ENCODE measurements at regions not wholly inside any gene's neighbourhood (a gene's known extent, or its start where the extent isn't known, plus 50 kb on each side); places are given as distances from the start of the nearest gene placed in this dataset.

- DNase-seq (ENCODE audit: low read depth): no peak
These were observed 51.1 kb upstream of the NHSL1 start for GRCh38 chr6:138550346-138550767.

GRCh38 chr6:138554146-138554545 is 54.9 kb upstream of the NHSL1 start:
- no peak for DNase-seq (ENCODE audit: low read depth)

- peak; percentile 19 for DNase-seq (ENCODE audit: low read depth)
These were observed 56.2 kb upstream of the NHSL1 start for GRCh38 chr6:138555421-138555988.

DNA sequence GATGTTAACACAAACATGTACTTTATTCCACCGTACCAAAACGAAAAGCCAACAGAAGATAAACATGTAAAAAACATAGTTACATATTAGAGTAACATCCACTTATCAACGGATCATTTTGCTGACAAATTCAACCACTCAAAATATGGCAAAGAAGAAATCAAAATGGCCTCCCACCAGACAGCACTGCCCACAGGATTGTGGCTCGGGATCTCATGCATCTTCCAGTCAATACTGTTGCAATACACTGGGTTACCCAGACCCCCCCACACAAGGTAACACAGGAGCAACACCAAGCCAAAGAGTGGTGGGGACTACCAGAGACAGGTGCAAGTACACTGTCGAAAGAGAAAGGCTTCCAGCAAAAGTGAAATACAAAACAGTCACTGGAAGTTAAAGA is 57.9 kb upstream of the NHSL1 start:
- no peak for DNase-seq (ENCODE audit: low read depth)

GRCh38 chr6:138559143-138559542 is 59.8 kb upstream of the NHSL1 start:
- no peak for DNase-seq (ENCODE audit: low read depth)

- no peak for DNase-seq (ENCODE audit: low read depth)
These were observed 61.0 kb upstream of the NHSL1 start for GRCh38 chr6:138560130-138560860.

DNA sequence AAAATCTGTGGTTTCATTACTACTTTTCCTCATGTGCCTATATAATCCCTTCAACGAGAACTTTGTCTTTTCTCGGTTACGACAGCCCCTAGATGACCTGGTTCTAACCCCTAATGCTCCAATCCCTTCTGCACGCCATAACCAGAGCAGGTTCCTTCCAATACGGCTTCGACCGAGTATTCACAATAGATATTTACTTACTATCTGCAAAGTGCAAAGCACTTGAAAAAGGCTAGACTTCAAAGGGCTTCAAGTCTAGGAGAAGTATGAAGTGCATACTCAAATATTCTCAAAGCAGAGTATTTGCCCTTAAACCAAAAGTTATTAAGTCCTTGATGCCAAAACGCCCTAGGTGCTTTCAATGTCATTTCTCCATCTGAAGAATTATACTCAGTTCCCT is 63.4 kb upstream of the NHSL1 start:
- no peak for DNase-seq (ENCODE audit: low read depth)

DNA sequence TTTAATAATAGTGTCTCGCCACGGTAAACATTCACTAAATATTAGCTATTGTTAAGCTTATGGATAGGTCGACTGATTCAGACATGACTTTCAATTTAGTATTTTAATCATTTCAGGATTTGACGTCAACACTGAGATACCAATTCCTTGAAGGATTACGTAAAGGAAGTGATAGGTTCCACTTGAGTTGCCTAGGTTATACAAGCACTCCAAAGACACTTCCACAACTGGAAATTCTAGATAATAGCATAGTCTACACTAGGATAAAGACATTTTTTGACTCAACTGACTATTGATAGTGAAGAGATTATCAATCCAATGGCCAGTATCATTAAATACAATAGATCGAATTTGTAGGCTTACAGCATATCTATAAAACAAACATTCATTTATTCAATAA is 63.9 kb upstream of the NHSL1 start:
- DNase-seq (ENCODE audit: low read depth): no peak

GRCh38 chr6:138563650-138564049 is 64.4 kb upstream of the NHSL1 start:
- no peak for DNase-seq (ENCODE audit: low read depth)

DNA sequence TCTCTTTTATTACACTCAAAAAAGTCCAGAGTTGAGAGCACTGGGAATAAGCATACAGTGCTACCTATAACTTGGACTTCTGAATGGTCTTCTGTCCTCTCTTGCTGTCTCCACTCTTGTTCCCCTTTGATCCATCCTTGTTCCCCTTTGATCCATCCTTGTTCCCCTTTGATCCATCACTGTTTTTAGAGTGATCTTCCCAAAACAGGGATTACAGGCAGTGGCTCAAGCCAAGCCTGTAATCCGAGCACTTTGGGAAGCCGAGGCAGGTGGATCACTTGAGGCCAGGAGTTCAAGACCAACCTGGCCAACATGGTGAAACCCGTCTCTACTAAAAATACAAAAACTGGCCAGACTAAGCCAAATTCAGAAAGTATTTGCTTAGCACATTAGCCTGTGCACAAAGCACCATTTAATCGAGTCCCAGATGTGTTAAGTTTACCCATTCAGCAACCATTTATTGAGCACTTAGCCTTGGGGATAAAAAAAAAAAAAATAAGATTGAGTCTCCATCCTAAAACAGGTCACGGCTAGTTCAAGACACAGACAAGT is 65.0 kb upstream of the NHSL1 start:
- DNase-seq (ENCODE audit: low read depth): no peak

DNA sequence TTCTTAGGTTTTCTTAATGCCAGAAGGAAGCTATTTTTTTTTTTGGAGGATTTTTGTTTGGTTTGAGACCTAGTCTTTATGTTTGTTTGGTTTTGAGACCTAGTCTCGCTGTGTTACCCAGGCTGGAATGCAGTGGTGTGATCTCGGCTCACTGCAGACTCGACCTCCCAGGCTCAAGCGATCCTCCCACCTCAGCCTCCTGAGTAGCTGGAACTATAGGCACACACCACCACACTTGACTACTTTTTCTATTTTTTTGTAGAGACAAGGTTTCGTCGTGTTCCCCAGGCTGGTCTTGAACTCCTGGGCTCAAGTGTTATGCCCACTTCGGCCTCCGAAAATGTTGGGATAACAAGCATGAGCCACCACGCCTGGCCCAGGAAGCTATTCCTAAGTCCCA is 67.8 kb upstream of the NHSL1 start:
- DNase-seq (ENCODE audit: low read depth): no peak

DNA sequence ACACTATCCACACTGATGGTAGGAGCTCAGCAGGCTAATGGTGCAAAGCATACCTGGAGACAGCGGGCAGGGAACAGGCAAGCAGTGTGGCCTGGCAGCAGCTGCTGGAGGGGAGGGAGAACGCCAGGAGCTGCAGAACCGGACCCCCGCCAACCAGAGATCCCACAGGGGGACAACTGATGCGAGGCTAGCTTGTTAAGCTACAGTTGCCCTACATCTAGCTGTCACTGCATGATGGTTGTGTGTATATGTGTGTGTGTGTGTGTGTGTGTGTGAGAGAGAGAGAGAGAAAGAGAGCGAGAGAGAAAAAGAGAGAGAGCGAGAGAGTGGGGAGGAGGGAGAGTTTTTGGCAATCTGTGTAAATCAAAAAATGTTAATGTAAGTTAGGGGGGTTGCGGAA is 69.7 kb upstream of the NHSL1 start:
- no peak for DNase-seq (ENCODE audit: low read depth)

GRCh38 chr6:138569554-138569953 is 70.3 kb upstream of the NHSL1 start:
- DNase-seq (ENCODE audit: low read depth): no peak

DNA sequence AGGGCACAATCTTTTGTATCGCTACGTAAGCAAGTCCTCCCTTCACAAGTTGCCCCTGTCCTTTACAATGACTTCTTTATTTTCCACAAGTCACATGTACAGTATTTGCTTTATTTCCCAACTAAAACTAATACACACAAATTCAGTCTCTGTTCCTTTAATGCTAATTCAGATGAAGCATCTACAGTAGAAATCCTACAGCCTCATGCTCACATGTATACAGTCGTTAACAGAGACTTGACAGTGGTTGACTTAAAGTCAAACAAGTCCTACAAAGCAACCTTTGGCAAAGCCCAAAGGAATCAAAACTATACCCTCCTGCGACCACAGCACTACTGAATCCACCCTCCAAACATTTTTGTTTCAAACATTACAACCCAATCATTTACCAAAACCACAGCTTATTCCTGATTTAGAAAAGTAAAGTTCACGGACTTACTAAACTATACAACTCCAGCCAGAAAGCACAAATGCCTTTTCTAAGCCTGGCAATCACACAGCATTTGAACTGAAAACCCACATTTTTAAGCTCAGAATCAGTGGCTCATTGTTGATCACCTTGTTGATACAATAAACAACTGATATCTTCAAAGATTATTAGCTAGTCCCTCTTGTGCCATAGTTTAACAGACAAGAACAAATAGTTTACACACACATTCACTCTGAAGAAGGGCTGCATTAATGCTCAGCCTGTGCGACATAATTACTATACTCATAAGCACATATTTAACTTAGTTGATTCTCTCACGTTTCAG is 70.9 kb upstream of the NHSL1 start:
- DNase-seq (ENCODE audit: low read depth): no peak

DNA sequence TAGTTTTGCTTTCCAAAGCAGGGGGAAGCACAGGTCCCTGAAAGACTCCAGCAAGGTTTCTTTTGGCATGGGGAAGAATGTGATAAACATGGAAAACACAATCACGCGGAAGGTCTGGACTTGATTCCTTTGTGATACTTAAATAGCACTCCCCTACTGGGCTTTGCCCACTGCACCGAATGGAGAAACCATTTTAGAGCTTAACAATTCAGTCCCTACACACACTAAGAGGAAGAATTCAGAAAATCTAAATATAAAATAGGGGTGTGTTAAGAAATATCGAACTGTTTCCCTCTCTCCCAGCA is 71.4 kb upstream of the NHSL1 start:
- DNase-seq (ENCODE audit: low read depth): no peak

GRCh38 chr6:138571181-138571580 is 71.9 kb upstream of the NHSL1 start:
- no peak for DNase-seq (ENCODE audit: low read depth)

GRCh38 chr6:138571585-138572166 is 72.4 kb upstream of the NHSL1 start:
- DNase-seq (ENCODE audit: low read depth): no peak

DNA sequence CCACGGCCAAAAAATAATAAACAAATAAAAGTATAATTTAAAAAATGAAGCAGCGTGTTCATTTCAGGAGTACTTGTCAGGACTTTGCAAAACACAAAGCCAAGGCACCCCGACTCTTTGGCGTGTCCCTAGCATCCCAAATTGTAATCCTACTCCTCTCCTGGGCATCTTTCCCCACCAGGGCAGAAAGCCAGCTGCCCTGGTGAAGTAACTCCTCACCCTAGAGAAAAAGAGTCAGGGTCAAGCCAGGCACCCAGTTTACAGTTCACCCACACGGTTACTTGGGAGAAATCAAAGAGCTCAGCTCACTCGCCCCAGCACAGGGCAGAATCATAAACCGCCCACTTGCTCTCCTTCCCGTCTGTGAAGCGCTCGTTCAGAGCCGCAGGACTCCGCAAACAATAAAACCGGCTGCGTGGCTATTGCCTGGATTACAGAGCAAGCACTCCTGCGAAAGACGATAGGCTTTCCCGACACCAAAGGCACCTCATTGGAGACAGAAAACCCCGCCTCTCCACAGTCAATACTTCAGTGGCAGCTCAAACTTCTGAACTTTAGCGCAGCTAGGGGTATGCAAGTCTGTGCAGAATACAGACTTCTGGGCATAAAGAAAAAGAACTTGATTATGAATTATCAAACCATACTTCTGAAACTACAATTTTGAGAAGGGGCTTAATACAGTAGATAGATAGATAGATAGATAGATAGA is 73.0 kb upstream of the NHSL1 start:
- DNase-seq (ENCODE audit: low read depth): peak; percentile 39

DNA sequence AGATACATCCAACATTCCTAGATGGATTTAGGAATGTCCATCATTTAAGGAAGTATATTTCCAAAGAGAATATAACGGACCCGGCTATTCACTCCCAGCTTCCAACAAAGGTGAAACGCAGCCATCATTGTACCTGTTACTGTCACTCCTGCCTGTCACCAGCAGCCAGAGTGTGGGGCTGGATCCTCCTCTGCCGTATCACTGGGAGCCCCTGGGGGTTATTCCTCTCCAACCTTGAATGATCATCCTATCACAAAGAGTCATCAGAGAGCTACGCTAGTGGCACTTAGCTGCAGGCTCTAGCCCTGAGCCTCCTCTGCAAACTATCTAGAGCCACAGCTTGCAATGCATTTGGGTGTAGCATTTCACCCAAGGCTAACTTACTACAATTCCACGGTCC is 73.6 kb upstream of the NHSL1 start:
- no peak for DNase-seq (ENCODE audit: low read depth)

GRCh38 chr6:138575257-138575656 is 76.0 kb upstream of the NHSL1 start:
- DNase-seq (ENCODE audit: low read depth): no peak

DNA sequence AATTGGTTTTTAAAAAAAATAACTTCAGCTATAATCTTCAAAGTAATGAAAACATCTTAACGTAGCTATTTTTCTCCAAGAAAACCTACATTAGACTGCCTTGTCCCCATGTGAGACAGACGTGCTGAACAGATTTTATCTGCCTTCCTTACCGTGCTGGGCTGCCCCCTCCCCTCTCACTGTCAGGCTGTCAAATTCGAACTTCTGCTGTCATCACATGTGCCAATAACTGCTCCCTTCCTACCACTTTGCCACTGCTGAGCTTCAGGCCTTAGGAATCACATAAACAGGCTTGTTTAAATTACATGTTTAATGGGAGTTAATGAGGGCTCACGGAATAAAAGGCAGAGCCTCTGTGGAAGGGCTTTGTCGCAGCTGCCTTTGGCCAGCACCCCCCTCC is 77.0 kb upstream of the NHSL1 start:
- no peak for DNase-seq (ENCODE audit: low read depth)
